HEK293T (cell line): ENCODE measurements at regions not wholly inside any gene's neighbourhood (a gene's known extent, or its start where the extent isn't known, plus 50 kb on each side); places are given as distances from the start of the nearest gene placed in this dataset.

Experiments
- ARNT ChIP-seq: fragments of 450-650 bp; IDR thresholded peaks from 2 replicates; pipeline ENCODE4 v1.6.1; 2017; ENCODE audit warnings: mild to moderate bottlenecking
- SP1 ChIP-seq: fragments of 450-650 bp; IDR thresholded peaks from 2 replicates; pipeline ENCODE4 v1.6.1; 2017

DNA sequence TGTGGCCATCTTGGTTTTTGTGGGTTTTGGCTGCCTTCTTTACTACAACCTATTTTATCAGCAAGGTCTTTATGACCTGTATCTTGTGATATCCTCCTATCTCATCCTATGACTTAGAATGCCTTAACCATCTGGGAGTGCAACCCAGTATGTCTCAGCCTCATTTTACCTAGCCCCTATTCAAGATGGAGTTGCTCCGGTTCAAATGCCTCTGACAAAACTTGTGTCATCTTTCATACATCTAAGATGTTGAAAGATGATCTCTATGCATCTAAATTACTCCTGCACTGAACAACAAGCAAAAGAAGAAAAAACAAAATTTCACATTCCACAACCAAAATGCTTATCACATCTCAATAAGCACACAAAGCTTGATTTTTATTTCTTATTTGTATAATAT is 129.5 kb upstream of the CNR1 start:
- TF ChIP-seq SP1: no peak
- TF ChIP-seq ARNT: no peak
